CD14-positive monocyte (primary cell): ENCODE measurements at regions not wholly inside any gene's neighbourhood (a gene's known extent, or its start where the extent isn't known, plus 50 kb on each side); places are given as distances from the start of the nearest gene placed in this dataset.

Experiments
- DNase-seq, 3 donors: peaks; one replicate each; pipeline ENCODE4 v3.0.0-alpha.2; 2011 to 2022
- H2AFZ ChIP-seq: 2 replicates; pipeline ENCODE4 v1.6.0; 2012; ENCODE audit warnings: mild to moderate bottlenecking, low read depth, low read length, inconsistent platforms; ENCODE audit not compliant: insufficient read depth, poor library complexity, severe bottlenecking
- H3K27ac ChIP-seq, 2 donors: 1 replicate in 1 of 2; 2 replicates in 1 of 2; pipeline ENCODE4 v1.5.1; 2012 to 2013; ENCODE audit warnings: low read length in 2 of 2, control low read depth in 1 of 2, inconsistent platforms in 1 of 2, low read depth in 1 of 2, mild to moderate bottlenecking in 1 of 2
- H3K27me3 ChIP-seq, 2 donors: one replicate each; pipeline versions ENCODE4 v1.6.0 to v1.6.1; 2011 to 2013; ENCODE audit warnings: low read length in 2 of 2; ENCODE audit not compliant: control insufficient read depth in 2 of 2, insufficient read depth in 2 of 2
- H3K36me3 ChIP-seq, 2 donors: replicated peaks in 1 of 2; 1 replicate in 1 of 2; 2 replicates in 1 of 2; pipeline versions ENCODE4 v1.5.1 to v1.6.1; 2012 to 2013; ENCODE audit warnings: low read length in 2 of 2, control low read depth in 1 of 2, inconsistent platforms in 1 of 2, mild to moderate bottlenecking in 1 of 2; ENCODE audit not compliant: insufficient read depth in 2 of 2, control insufficient read depth in 1 of 2
- H3K4me1 ChIP-seq, 2 donors: 1 replicate in 1 of 2; 2 replicates in 1 of 2; pipeline versions ENCODE4 v1.5.1 to v1.6.1; 2012 to 2013; ENCODE audit warnings: low read length in 2 of 2, control low read depth in 1 of 2, inconsistent platforms in 1 of 2, mild to moderate bottlenecking in 1 of 2, moderate library complexity in 1 of 2; ENCODE audit not compliant: insufficient read depth in 2 of 2, control insufficient read depth in 1 of 2
- H3K4me2 ChIP-seq: replicated peaks from 2 replicates; pipeline ENCODE3; 2012; ENCODE audit warnings: low read length, moderate library complexity, mild to moderate bottlenecking; ENCODE audit not compliant: poor library complexity, severe bottlenecking; ENCODE audit errors: extremely low read depth
- H3K4me3 ChIP-seq, 3 experiments: fragments of 200-600 bp in 1 of 3; sonication (generic) in 1 of 3; replicated peaks in 1 of 3; 1 replicate in 2 of 3; 2 replicates in 1 of 3; pipeline ENCODE4 v1.5.1; 2011 to 2013; ENCODE audit warnings: low read length in 3 of 3, mild to moderate bottlenecking in 3 of 3, control low read depth in 2 of 3, low read depth in 2 of 3, inconsistent platforms in 1 of 3, moderate library complexity in 1 of 3
- H3K79me2 ChIP-seq: 2 replicates; pipeline ENCODE4 v1.6.0; 2012; ENCODE audit warnings: mild to moderate bottlenecking, control low read depth, inconsistent platforms, low read length, moderate library complexity; ENCODE audit not compliant: insufficient read depth
- H3K9ac ChIP-seq: 2 replicates; pipeline ENCODE4 v1.6.0; 2017; ENCODE audit warnings: low read length, mild to moderate bottlenecking; ENCODE audit not compliant: insufficient read depth, poor library complexity, severe bottlenecking
- H3K9me3 ChIP-seq, 2 donors: replicated peaks in 1 of 2; 1 replicate in 1 of 2; 2 replicates in 1 of 2; pipeline versions ENCODE4 v1.5.1 to v1.6.1; 2012 to 2013; ENCODE audit warnings: low read length in 2 of 2, control low read depth in 1 of 2; ENCODE audit not compliant: control insufficient read depth in 1 of 2, insufficient read depth in 1 of 2
- H4K20me1 ChIP-seq: 2 replicates; pipeline ENCODE4 v1.6.0; 2012; ENCODE audit warnings: mild to moderate bottlenecking, low read length, control low read depth, moderate library complexity; ENCODE audit not compliant: insufficient read depth
- H3K27ac Mint-ChIP-seq, 7 donors: one replicate each; pipeline ENCODE4 v1.8.0; 2020; ENCODE audit warnings: mild to moderate bottlenecking in 7 of 7, mixed read lengths in 7 of 7, moderate library complexity in 6 of 7, inconsistent platforms in 2 of 7
- H3K27me3 Mint-ChIP-seq, 3 donors: one replicate each; pipeline ENCODE4 v1.8.0; 2021 to 2022; ENCODE audit warnings: low read depth in 3 of 3, mild to moderate bottlenecking in 3 of 3, mixed read lengths in 3 of 3, moderate library complexity in 3 of 3, inconsistent platforms in 1 of 3
- H3K36me3 Mint-ChIP-seq, 2 donors: one replicate each; pipeline ENCODE4 v1.8.0; 2020; ENCODE audit warnings: mixed read lengths in 2 of 2, inconsistent platforms in 1 of 2, mild to moderate bottlenecking in 1 of 2
- H3K4me1 Mint-ChIP-seq: one replicate; pipeline ENCODE4 v1.8.0; 2020; ENCODE audit warnings: mild to moderate bottlenecking, mixed read lengths
- H3K4me3 Mint-ChIP-seq, 2 donors: one replicate each; pipeline ENCODE4 v1.8.0; 2020; ENCODE audit warnings: mild to moderate bottlenecking in 2 of 2, mixed read lengths in 2 of 2, moderate library complexity in 1 of 2
- H3K9me3 Mint-ChIP-seq, 7 donors: one replicate each; pipeline ENCODE4 v1.8.0; 2020 to 2022; ENCODE audit warnings: mixed read lengths in 7 of 7, mild to moderate bottlenecking in 6 of 7, moderate library complexity in 6 of 7, inconsistent platforms in 2 of 7
- CTCF ChIP-seq: fragments of 200-600 bp; IDR thresholded peaks from one replicate; pipeline ENCODE4 v1.8.0; 2022; ENCODE audit warnings: antibody characterized with exemption, mild to moderate bottlenecking
- WGBS: methylation state at CpG from one replicate; pipeline ENCODE4 v1.1.5; 2013; ENCODE audit warnings: missing lambda C conversion rate; ENCODE audit not compliant: insufficient coverage; 5-methylcytosine and 5-hydroxymethylcytosine counted together
- intact Hi-C, 2 donors: fragments of 100-400 bp; cut with micrococcal nuclease; formaldehyde crosslinking; loops; one replicate each; pipeline versions ENCODE4 v1.15.0 to v1.15.1; 2023

- H3K4me3 ChIP-seq = no peak overlapping the region
- no peaks in the 10 kb centered on the region for H3K36me3 Mint-ChIP-seq
- no peak for DNase-seq
- H3K4me1 Mint-ChIP-seq = no peaks in the 10 kb centered on the region
- H3K27me3 Mint-ChIP-seq = no peaks in the 10 kb centered on the region
- H3K4me3 Mint-ChIP-seq = no peak overlapping the region
- no peaks in the 10 kb centered on the region for H4K20me1 ChIP-seq
- H3K9me3 Mint-ChIP-seq = peaks cover 0 to 14% (median 7%) of the 10 kb centered on the region in 7 donors
- H3K27ac Mint-ChIP-seq = no peak overlapping the region
- WGBS = 85% methylated on average over 6 of the region's 7 CpGs
- H3K9ac ChIP-seq = no peak overlapping the region
- no peaks in the 10 kb centered on the region for H3K79me2 ChIP-seq
- no peaks in the 10 kb centered on the region for H3K9me3 ChIP-seq
- intact Hi-C loops = no loop called here
- H3K27ac ChIP-seq = no peak overlapping the region
- no peak overlapping the region for H3K4me2 ChIP-seq
- no peaks in the 10 kb centered on the region for H3K36me3 ChIP-seq
- no peaks in the 10 kb centered on the region for H3K27me3 ChIP-seq
- H3K4me1 ChIP-seq = no peaks in the 10 kb centered on the region
- H2AFZ ChIP-seq = no peak overlapping the region
- no peak for TF ChIP-seq CTCF
These were observed 105.2 kb upstream of the ITGA1 start for GRCh38 chr5:52682492-52682891.

- no peak overlapping the region for H3K4me3 Mint-ChIP-seq
- no peak overlapping the region for H3K27ac Mint-ChIP-seq
- Histone ChIP-seq H3K27me3 (no peaks in the 10 kb centered on the region), H3K4me1 (no peaks in the 10 kb centered on the region), H3K4me3 (no peak overlapping the region), H3K36me3 (no peaks in the 10 kb centered on the region), H3K79me2 (no peaks in the 10 kb centered on the region), H3K9ac (no peak overlapping the region), H3K9me3 (no peaks in the 10 kb centered on the region), H4K20me1 (no peaks in the 10 kb centered on the region), H2AFZ (no peak overlapping the region), H3K27ac (no peak overlapping the region), H3K4me2 (no peak overlapping the region)
- WGBS = no CpG with 5 or more reads among the region's 1 CpG
- H3K4me1 Mint-ChIP-seq = no peaks in the 10 kb centered on the region
- intact Hi-C loops = no loop called here
- no peaks in the 10 kb centered on the region for H3K36me3 Mint-ChIP-seq
- peaks cover 2 to 14% (median 7%) of the 10 kb centered on the region in 7 donors for H3K9me3 Mint-ChIP-seq
- no peak for TF ChIP-seq CTCF
- no peaks in the 10 kb centered on the region for H3K27me3 Mint-ChIP-seq
- DNase-seq = no peak
These were observed 103.7 kb upstream of the ITGA1 start for GRCh38 chr5:52684051-52684450.
